HG03139 (cell line): ENCODE measurements at regions not wholly inside any gene's neighbourhood (a gene's known extent, or its start where the extent isn't known, plus 50 kb on each side); places are given as distances from the start of the nearest gene placed in this dataset.

ENCODE experiments used
- ATAC-seq: cut with Tn5 transposase; IDR thresholded peaks from one replicate; pipeline ENCODE4 v1.9.1; 2021; ENCODE audit not compliant: unreplicated experiment

DNA sequence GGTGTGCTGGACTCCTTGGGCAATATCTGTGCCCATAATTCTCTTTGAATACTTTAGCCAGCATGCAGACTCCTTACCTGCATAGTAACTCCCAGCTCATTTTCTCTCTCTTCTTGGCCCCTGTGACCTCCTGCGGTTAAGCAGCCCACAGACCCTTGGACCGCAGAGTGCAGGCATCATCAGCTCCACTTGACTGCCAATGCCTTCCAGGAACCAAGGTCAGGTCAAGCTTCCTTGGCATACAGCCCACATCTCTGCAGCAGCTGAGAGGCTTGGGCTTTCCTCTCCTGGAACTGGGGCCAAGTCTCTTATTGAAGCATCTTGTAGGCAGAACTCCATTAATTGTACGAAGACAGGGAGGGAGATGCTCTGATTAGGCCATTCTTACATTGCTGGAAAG lies 130.1 kb upstream of the PIEZO2 start:
- ATAC-seq = no peak

DNA sequence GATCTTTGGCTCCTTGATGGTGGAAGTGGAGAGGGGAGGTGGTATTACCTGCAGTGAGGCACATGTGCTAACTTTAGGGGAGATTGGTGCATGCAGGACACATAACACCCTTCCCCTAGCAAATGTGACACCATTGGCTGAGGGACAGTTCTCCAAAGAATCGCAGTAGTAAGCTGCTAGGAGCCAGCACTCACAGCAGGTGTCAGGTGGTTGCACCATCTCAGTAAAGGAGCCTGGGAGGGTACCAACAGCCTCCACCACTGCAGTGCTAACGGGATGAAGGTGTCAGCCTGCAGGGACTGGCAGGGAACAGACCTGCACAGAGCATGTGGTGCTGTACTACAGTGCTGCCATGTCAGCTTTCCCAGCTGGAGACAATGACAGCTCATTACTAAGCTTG lies 127.3 kb upstream of the PIEZO2 start:
- ATAC-seq = no peak

DNA sequence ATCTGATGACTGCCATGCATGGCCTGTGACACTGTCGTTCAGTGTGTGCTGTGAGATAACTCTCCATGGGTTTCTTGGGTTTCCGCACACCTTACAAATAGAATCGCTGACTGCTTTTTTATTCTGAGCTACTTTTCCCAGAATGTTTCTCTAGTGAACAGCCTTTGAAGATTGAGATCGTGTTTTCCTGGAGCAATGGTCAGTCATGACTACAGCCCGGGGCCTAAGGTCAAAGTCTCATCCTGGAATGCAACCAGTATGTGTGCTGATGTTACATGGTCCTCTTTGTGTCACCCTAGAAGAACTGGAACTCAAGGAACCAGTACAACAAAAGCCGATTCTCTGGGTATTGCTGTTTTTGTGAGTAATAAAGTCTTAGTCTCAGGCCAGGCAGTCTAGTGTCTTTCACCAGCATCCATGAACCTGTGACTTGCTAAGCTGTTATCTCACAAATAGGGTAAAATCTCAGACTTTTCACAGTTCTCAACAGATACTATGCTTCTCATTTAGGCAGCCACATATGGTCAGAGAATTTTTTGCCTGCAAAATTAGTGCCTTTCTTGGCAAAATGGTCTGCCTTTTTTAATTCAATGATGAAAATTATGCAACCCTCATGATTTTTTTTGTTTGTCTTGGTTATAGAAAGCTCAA lies 124.9 kb upstream of the PIEZO2 start:
- ATAC-seq = no peak

DNA sequence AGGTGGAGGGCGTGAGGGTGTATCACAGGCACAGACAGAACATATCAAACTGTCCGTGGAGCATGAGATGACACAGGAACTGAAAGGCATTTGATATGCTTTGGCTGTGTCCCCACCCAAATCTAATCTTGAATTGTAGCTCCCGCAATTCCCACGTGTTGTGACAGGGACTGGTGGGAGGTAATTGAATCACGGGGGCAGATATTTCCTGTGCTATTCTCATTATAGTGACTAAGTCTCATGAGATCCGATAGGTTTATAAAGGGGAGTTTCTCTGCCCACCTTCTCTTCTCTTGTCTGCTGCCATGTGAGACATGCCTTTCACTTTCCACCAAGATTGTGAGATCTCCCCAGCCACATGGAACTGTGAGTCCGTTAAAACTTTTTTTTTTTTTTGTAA lies 123.1 kb upstream of the PIEZO2 start:
- ATAC-seq = no peak

DNA sequence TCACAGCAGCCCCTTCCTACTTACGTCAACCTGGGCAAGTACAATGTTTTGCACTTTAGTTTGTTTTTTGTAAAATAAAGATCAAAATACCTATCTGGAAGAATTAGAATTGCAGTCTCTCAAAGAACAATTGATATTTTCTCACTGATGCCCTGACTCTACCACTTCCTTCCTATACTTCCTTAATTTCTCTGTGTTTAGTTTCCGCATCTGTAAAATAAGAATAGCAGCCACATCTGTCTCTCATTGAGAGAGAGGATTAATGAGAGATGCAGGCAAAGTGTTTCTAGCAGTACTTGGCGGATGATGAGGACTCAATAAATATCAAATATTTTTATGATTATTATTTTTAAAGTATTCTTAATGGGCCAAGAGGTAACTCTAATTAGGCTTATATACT lies 122.6 kb upstream of the PIEZO2 start:
- ATAC-seq = no peak

DNA sequence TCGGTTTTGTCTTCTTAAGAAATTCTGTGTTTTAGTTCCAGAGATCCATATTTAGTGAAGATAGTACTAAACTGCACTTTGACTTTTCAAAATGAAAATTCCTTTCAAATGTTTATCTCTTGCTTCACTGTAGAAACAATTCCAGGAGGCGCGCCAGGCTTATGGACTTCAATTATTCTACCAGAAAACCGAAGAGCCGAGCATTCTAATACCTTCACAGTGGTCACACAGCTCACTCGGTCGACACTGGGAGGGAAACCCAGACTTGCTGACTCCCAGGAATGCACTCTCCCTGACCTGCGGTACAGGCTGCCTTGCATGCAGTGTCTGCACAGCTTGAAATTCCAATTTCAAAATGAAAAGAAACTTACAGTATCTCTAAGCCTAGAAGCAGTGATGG lies 119.9 kb upstream of the PIEZO2 start:
- ATAC-seq = no peak

DNA sequence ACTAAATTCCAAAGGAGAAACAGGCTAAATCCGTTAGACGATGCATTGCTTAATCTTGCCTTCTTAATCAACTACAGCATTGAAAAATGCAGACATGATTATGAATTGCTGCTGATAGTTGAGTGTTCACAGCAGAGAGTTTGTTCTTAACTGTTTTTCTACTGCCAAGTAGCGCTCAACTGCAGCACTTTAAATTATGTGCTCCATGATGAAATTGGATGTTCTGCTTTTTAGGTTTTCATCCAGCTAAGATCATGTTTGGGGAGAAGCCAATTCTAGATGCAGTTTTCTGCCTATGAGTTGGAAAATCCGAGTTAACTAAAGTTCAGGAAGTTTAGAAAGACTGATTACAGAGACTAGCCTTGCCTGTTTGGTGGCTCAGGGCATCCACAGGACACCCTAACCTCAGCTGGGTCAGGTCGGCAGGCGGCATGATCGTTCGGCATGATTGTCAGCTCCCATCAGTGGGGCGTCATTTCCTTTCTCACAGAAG lies 119.4 kb upstream of the PIEZO2 start:
- ATAC-seq = no peak

DNA sequence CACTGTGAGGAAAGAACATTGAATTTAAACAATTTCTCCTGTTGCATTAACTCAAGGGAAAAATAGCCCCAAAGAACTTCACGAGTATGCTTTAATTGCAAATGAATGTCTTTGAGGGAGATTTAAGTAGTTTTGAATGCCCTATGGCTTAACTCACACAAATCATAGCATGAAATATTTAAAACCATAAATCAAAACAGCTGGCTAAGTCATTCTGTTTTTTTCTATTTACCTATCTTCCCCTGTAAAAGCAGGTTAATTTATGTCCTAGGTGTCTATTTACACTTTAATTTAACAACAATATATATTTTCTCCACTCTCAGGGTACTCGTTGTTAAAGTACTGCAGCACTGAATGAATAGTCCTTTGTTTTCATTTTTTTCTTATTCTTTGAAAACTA lies 118.8 kb upstream of the PIEZO2 start:
- ATAC-seq = no peak

DNA sequence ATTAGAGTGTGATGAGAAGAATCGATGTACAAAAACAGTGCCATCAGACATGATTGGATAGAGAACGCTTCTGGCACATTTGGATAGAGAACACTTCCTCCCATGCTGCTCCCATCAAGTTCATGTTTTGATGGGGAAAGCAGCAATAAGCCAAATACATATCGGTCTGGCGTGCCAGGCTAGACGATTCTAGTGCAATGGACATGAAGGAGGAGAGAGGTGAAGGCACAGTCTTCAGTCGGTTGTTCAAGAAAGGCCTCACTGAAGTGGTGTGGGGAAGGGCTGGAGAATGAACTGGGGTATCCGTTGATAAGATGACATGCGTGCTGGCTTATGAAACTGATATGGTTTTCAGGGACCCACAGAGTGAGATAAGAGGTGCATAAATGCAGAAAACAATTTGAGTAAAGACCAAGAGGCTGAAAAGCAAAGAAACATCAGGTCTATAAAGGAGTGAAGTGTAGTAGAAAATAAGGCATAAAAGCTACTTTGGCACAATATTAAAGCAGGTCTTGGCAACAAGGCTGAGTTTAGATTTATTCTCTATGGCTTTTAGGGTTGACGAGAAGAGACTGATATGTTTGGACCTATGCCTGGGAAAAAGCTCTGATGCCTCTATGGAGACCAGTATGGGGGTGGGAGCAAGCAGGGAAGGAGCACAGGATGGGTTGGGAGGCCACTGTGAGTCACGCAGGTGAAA lies 117.6 kb upstream of the PIEZO2 start:
- no peak for ATAC-seq

DNA sequence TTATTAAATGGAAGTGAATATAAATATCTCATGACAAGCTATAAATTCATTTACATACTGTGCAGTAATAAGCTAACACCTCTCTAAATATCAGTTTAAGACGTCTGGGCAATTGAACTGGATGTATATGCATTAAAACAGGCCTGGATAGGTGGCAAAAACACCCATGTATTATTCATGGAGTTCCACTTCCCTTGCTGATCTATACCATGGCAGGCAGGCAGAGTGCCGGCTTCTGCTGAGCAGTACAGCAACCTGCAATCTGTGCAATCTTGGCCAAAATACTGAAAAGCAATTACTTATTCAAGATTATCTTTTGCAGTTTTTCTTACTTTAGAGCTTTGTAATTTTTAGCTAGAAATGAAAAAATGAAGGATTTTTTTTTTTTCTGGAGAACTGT lies 112.1 kb upstream of the PIEZO2 start:
- no peak for ATAC-seq

DNA sequence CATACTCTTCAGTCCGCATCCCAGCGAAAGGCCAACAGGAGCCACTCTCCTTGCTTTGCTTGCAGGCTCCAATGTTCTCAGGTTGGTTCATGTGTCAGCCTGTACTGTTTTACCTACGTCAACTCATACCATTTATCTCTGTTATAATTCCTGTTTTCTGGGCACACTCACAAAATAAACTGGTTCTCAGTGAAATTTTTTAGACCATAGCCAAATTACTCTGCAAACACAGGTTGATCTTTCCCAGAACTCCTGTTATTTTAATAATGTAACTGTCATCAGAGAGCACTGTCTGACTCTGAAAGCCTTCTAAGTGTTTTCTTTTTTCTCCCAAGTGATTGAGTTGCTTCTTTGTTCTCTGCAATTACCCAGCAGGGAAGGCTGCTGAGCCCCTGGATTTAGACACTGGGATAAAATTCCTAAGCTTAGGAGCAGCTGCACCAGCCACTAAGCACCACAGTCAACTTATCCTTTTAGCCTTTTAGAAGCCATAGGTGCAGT lies 111.6 kb upstream of the PIEZO2 start:
- ATAC-seq = no peak

DNA sequence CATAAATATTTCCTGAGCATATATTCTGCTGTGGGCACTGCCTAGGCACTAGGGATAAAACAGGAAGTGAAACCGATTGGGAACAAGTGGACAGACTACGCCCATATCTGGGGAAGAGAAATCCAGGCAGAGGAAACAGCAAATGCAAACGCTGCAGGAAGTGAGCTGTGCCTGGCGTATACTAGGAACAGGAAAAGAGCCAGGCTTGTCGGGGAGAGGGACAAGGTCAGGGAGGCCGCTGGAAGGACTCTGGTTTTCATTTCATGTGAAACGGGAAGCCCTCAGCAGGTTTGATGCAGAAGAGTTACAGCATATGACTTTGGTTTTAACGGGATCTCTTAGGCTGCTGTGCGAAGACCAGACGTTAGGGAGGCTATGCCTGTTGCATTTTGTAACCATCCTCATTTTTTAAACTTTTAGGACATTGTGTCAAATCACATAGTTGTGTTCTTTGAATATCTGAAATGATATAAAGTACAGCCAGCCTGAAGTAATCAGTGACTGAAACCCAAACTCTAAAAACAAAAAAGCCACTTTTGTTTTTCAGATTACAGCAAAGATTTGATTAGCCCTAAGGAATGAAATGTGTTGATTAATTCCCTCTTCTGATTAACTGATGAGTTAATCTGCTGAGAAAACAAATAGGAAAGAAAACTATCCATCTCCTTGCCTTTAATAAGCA lies 110.2 kb upstream of the PIEZO2 start:
- ATAC-seq = no peak

DNA sequence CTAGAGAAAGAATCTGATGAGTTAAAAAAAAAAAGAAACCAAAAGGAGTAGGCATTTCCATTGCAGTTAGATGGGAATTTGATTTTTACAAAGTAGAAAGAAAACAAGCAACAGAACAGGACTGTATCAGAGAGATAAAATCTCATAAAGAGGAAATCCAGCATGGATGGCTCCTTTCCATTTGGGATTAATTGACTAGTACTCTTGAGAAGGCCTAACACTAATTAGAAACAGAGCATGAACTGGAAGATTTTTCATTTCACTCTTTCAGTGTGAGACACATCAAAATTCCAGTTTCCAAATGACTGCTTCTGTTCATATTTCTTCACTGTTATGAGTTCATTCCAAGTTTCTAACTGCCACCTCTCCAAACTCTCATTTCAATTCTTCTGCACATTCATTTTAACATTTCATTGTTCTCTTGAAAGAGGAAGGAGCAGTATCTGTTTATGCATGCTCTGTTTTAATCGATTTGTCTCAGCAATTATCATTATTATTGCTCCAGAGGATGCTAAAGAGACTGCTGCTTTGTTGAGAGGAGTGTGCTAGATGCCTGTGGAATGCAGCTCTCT lies 108.8 kb upstream of the PIEZO2 start:
- no peak for ATAC-seq

DNA sequence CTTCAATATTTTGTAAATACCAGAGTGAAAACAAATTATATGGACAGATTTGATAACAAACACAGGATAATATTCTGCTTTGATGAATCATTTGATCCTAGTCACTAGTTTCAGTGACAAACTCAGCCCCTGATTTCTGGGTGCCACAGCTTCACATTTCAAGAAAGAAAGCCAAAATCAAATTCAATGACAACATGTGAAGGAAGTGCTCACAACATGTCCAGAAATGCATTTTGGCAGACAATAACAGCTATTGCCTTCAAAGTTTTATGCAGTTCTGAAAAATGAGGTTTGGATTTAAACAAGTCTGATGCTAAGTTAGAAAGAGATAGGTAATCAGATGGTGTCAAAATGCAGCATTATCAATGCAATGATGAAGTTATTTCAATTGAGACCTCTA lies 106.9 kb upstream of the PIEZO2 start:
- ATAC-seq = no peak

DNA sequence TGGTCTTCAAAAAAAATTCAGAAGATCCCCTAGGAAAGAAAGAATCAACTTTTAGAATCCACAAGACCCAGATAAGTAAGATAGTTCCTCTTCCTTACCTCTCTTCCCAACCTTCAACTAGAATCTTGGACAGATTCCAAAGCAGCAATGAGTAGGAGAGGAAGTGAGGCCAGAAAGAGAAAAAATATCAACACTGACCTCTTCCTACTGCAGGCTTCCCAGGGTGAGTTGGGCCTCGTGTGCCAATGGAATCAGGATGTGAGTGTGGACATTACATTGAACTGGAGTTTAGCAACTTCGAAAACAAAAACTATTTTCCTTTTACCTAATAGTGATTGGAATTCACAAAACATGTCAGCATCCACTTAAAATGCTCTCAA lies 102.5 kb upstream of the PIEZO2 start:
- ATAC-seq = no peak

DNA sequence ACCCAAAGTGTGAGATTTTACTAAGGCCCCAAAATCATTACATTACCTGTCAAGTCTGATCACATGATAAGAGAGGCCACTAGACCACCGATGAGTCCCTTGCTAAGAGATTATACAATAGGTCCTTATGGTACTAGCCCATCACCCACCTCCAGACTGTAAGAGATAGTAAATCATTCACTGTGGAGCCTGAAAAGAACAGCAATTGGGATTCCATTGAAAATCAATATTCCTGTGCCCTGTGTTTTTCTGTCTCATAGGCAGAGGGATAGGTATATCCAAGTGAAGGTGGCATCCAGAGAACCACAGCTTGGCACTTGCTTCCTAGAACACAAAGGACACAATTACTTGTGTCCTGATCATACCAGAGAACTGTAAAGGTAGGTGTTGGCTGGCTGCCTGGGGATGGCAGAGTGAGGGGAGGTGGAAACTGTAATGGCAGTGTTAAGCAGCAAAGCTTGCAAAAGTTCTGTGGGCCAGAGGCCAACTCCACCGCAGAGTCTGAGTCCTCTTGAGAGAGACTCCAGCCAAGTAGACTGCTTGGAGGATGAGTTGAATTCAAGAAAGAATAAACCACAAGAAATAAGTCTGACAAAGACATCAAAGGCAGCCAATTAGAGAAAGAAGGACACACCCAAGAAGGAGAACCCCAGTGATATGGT lies 102.0 kb upstream of the PIEZO2 start:
- ATAC-seq = no peak

DNA sequence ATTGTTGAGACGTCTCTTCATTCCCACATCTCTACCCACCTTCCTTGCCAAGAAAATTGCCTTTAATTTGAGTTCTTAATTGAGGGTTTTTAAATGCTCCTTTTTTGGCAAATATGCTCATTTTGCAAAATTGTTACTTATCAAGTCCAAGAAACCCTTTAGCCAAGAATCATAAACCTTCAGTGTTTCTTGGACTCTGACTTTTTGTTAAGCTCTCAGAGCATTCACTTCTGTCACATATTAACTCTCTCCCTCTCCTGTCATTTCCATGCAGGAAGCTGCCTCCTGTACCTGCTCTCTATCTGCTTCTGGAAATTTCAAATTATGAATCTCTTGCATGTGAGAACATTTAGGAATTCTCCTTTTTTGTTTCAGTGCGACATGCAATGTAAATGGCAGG lies 100.0 kb upstream of the PIEZO2 start:
- no peak for ATAC-seq

DNA sequence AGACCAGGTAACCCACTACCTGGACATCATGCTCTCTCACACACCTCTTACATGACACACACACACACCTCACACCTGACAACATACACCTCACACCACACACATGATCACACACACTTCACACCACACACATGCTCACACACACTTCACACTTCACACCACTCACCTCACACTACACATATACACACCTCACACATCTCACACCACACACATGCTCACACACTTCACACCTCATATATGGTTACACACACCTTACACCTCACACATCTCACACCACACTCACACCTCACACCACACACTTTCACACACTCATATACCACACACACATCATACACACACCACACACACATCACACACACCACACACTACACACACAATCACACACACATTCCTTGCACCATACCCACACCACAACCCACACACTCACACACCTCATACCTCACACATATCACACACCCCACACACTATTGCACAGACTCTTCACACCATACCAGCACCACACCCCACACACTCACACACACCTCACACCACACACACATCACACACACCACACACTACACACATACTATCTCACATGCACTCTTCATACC lies 98.1 kb upstream of the PIEZO2 start:
- no peak for ATAC-seq

DNA sequence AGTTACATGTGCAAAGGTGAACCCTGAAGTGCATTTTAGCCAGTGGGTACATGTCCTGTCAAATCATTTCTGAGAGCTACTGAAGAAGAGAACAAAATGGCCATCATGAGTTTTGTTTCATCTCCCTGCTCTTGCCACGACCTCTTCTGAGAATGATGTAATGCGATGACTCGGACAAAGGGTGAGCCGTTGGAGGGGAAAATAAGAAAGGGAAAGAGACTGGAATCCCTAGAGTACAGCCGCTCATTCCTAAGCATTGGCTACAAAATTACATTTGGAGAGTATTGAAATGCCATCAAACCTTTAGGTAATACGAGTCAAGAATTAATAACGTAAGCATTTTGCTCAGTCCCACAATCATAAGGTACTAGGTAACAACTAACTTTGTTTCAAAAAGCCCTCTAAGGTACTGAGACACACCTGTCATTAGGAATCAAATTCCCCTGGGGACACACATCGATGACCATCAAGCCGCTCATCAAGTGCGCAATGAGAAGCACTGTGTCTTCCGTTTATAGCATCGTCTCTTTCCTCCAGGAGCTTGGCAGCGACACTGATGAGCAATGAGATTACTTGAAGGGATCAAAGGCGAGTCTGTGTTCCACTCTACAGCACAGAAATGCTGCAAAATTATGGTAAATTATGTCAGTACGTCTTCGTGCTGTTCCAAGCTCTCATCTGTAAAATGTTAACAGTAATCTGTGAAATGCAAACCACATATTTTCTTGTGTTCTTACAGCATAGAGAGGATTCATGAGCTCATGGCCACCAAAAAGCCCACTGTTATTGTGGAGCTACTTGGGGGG lies 97.3 kb upstream of the PIEZO2 start:
- ATAC-seq = no peak

DNA sequence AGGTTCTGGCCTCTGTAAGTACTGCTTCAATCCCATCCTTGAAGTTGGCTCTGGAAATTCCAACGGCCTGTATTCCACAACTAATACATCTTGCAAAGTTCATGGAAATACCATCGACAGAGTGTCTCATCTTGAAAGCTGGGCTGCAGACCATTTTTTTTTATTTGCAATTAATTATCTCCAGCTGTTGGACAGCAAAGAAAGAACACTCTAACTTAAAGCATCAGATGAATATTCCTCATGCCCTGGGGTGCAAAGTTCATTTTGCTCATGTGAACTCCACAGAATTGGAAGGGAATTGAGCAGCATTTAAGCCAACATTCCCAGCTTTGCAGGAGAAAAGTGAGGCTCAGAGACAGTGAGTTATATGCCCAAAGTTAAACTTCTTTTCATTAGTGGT lies 96.5 kb upstream of the PIEZO2 start:
- ATAC-seq = no peak
